K562 (cell line): ENCODE measurements at regions not wholly inside any gene's neighbourhood (a gene's known extent, or its start where the extent isn't known, plus 50 kb on each side); places are given as distances from the start of the nearest gene placed in this dataset.

Experiments
- ATAC-seq: fragments of 200-7000 bp; cut with Tn5 transposase; 3 replicates; pipeline ENCODE4 v1.9.1; 2020; ENCODE audit warnings: moderate library complexity
- BruUV-seq: library from RNA; stranded (reverse); fragments of 400-500 nt; replicated peaks from 2 replicates; lab custom pipeline; 2021; lab: Mats Ljungman, UMichigan
- CTCF ChIA-PET: fragments of 300-600 bp; formaldehyde crosslinking; extraction: SDS; loops from one replicate; lab custom pipeline; 2021; ENCODE audit warnings: low intra/inter-chr PET ratio; lab: Yijun Ruan, JAX
- POLR2A ChIA-PET: fragments of 300-600, 350-650 bp; sonication (Branson Sonifier 250); formaldehyde crosslinking; extraction: SDS; loops from one replicate; lab custom pipeline; 2021; ENCODE audit warnings: antibody characterized with exemption, inconsistent platforms; lab: Yijun Ruan, JAX
- DNase-seq, 4 experiments: peaks; one replicate each; pipeline versions ENCODE4 v3.0.0 to v3.0.0-alpha.2; 2011 to 2018; ENCODE audit warnings: low spot score in 3 of 4, mixed read lengths in 3 of 4; ENCODE audit errors: extremely low read depth in 1 of 4
- FAIRE-seq: peaks from 2 replicates; lab custom pipeline; 2011; peaks lifted over from hg19 to GRCh38; lab: Jason Lieb, UNC
- H2AFZ ChIP-seq: 2 replicates; pipeline ENCODE4 v1.6.0; 2011; ENCODE audit warnings: low read depth, low read length, control low read depth, inconsistent platforms
- H3K27ac ChIP-seq: fragments of 200-600 bp; 3 replicates; pipeline ENCODE4 v1.8.0; 2011; ENCODE audit warnings: low read depth, mild to moderate bottlenecking, control low read depth, inconsistent platforms, low read length, moderate library complexity, mixed read lengths; ENCODE audit errors: extremely low read depth
- H3K27me3 ChIP-seq, 2 experiments: fragments of 300-600 bp in 1 of 2; 2 replicates in 1 of 2; 3 replicates in 1 of 2; pipeline versions ENCODE4 v1.6.0 to v1.8.0; 2011; ENCODE audit warnings: inconsistent platforms in 2 of 2, low read length in 2 of 2, mild to moderate bottlenecking in 1 of 2, mixed read lengths in 1 of 2, moderate library complexity in 1 of 2; ENCODE audit not compliant: control insufficient read depth in 2 of 2, insufficient read depth in 2 of 2
- H3K36me3 ChIP-seq: fragments of 300-600 bp; 3 replicates; pipeline ENCODE4 v1.8.0; 2011; ENCODE audit warnings: mild to moderate bottlenecking, low read length, inconsistent platforms; ENCODE audit not compliant: control insufficient read depth, insufficient read depth
- H3K4me1 ChIP-seq, 2 experiments: fragments of 200-600 bp in 1 of 2; replicated peaks in 1 of 2; 2 replicates in 1 of 2; 3 replicates in 1 of 2; pipeline versions ENCODE4 v1.5.1 to v1.8.0; 2011; ENCODE audit warnings: inconsistent platforms in 2 of 2, low read length in 2 of 2, mild to moderate bottlenecking in 1 of 2, mixed read lengths in 1 of 2, moderate library complexity in 1 of 2; ENCODE audit not compliant: control insufficient read depth in 2 of 2, insufficient read depth in 2 of 2
- H3K4me2 ChIP-seq: 2 replicates; pipeline ENCODE4 v1.6.1; 2011; ENCODE audit warnings: low read length, control low read depth, inconsistent platforms, mixed read lengths; ENCODE audit not compliant: insufficient read depth
- H3K4me3 ChIP-seq: fragments of 200-600 bp; sonication (generic), shearing (Covaris generic); 2 replicates; pipeline ENCODE4 v1.5.1; 2016; ENCODE audit warnings: control low read depth, inconsistent platforms
- H3K79me2 ChIP-seq: fragments of 200-600 bp; 3 replicates; pipeline ENCODE4 v1.8.0; 2011; ENCODE audit warnings: low read length, inconsistent platforms; ENCODE audit not compliant: control insufficient read depth, insufficient read depth
- H3K9ac ChIP-seq, 2 experiments: 2 replicates each; pipeline versions ENCODE4 v1.6.0 to v1.6.1; 2011; ENCODE audit warnings: low read depth in 2 of 2, low read length in 2 of 2, control low read depth in 1 of 2, inconsistent platforms in 1 of 2, mild to moderate bottlenecking in 1 of 2, mixed read lengths in 1 of 2; ENCODE audit not compliant: insufficient read depth in 1 of 2
- H3K9me1 ChIP-seq: one replicate; pipeline ENCODE4 v1.6.0; 2011; ENCODE audit warnings: inconsistent platforms, mild to moderate bottlenecking, low read length, moderate library complexity; ENCODE audit not compliant: control insufficient read depth, insufficient read depth
- H3K9me3 ChIP-seq: replicated peaks from 2 replicates; pipeline ENCODE4 v1.5.1; 2011; ENCODE audit warnings: low read depth, low read length, inconsistent platforms; ENCODE audit not compliant: control insufficient read depth, insufficient read depth
- H4K20me1 ChIP-seq: replicated peaks from 2 replicates; pipeline ENCODE4 v1.6.1; 2011; ENCODE audit warnings: low read length, inconsistent platforms, mixed read lengths; ENCODE audit not compliant: control insufficient read depth, insufficient read depth
- CHD4 ChIP-seq: fragments of 200-600 bp; sonication (generic); IDR thresholded peaks from 3 replicates; pipeline ENCODE4 v1.6.1; 2012; ENCODE audit warnings: low read depth, mild to moderate bottlenecking, mixed read lengths, low read length, inconsistent platforms; ENCODE audit not compliant: insufficient read depth, insufficient replicate concordance, poor library complexity, severe bottlenecking
- FOS ChIP-seq: IDR thresholded peaks from 3 replicates; pipeline ENCODE4 v1.6.1; 2011; ENCODE audit not compliant: insufficient read length; ENCODE audit errors: extremely low read depth
- NFE2 ChIP-seq: IDR thresholded peaks from 2 replicates; pipeline ENCODE4 v1.6.1; 2014; ENCODE audit warnings: antibody characterized with exemption, low read depth
- NFIC ChIP-seq: fragments of 450-650 bp; IDR thresholded peaks from 2 replicates; pipeline ENCODE4 v1.6.1; 2017; ENCODE audit warnings: mild to moderate bottlenecking, inconsistent platforms
- PRMT5 ChIP-seq: sonication (generic); formaldehyde crosslinking; IDR thresholded peaks from 2 replicates; pipeline ENCODE4 v1.5.0; 2020; ENCODE audit warnings: missing genetic modification reagents
- RFX5 ChIP-seq: IDR thresholded peaks from 2 replicates; pipeline ENCODE4 v1.6.1; 2011; ENCODE audit warnings: low read depth, mild to moderate bottlenecking, improper control_type of control experiment, low read length
- SRSF3 ChIP-seq: fragments of 200-400 bp; formaldehyde crosslinking; IDR thresholded peaks from 2 replicates; pipeline ENCODE4 v1.6.1; 2016; ENCODE audit warnings: mild to moderate bottlenecking, low read length, moderate library complexity; ENCODE audit not compliant: insufficient read depth
- SRSF9 ChIP-seq: fragments of 200-400 bp; formaldehyde crosslinking; IDR thresholded peaks from 2 replicates; pipeline ENCODE4 v1.6.1; 2017; ENCODE audit warnings: low read depth, low read length, borderline replicate concordance
- STAG1 ChIP-seq: sonication (generic); formaldehyde crosslinking; IDR thresholded peaks from 2 replicates; pipeline ENCODE4 v1.5.0; 2020; ENCODE audit warnings: missing genetic modification reagents, borderline replicate concordance
- TAL1 ChIP-seq: fragments of 450-650 bp; IDR thresholded peaks from 2 replicates; pipeline ENCODE4 v1.6.1; 2016; ENCODE audit warnings: mild to moderate bottlenecking
- ZKSCAN1 ChIP-seq: fragments of 150-350 bp; IDR thresholded peaks from 2 replicates; pipeline ENCODE4 v1.6.1; 2016; ENCODE audit warnings: low read depth, low read length
- ZNF184 ChIP-seq: sonication (generic); formaldehyde crosslinking; IDR thresholded peaks from 2 replicates; pipeline ENCODE4 v1.5.0; 2020; ENCODE audit warnings: missing genetic modification reagents
- whole genome bisulfite sequencing: fragments of 100-300 bp; shearing (Covaris generic); methylation state at CpG from one replicate; pipeline ENCODE4 v1.1.6; 2016; ENCODE audit warnings: low coverage, mixed read lengths; ENCODE audit not compliant: insufficient coverage; ENCODE audit errors: missing lambda C conversion rate; 5-methylcytosine and 5-hydroxymethylcytosine counted together
- in situ Hi-C: fragments of 300-500 bp; cut with MboI; formaldehyde crosslinking; loops from 4 replicates; pipeline ENCODE4 v1.15.0; 2018; ENCODE audit warnings: inconsistent platforms, mixed read lengths
- intact Hi-C: fragments of 100-400 bp; cut with micrococcal nuclease; formaldehyde crosslinking; loops from 2 replicates; pipeline ENCODE4 v1.14.2; 2022
- TF ChIP-seq, protein P1 (sequence below), 2 experiments: IDR thresholded peaks; 2 replicates each; pipeline ENCODE4 v1.6.1; 2011; ENCODE audit warnings: borderline replicate concordance in 1 of 2, control low read depth in 1 of 2, low read depth in 1 of 2, low read length in 1 of 2, mild to moderate bottlenecking in 1 of 2, mixed read lengths in 1 of 2, moderate library complexity in 1 of 2; ENCODE audit not compliant: insufficient read depth in 1 of 2, insufficient read length in 1 of 2, poor library complexity in 1 of 2, severe bottlenecking in 1 of 2; ENCODE audit errors: extremely low read depth in 1 of 2

GRCh38 chr17:34728771-34729310, 149.5 kb downstream of the TMEM132E start (continued):
- TF ChIP-seq TAL1 (no peak), FOS (no peak), STAG1 (no peak), RFX5 (no peak), CHD4 (no peak), NFIC (no peak)
- TF ChIP-seq, protein P1, sequence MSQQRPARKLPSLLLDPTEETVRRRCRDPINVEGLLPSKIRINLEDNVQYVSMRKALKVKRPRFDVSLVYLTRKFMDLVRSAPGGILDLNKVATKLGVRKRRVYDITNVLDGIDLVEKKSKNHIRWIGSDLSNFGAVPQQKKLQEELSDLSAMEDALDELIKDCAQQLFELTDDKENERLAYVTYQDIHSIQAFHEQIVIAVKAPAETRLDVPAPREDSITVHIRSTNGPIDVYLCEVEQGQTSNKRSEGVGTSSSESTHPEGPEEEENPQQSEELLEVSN (IDR thresholded peaks at IDR 0.05; ENCODE audit: borderline replicate concordance in 1 of 2, extremely low read depth in 1 of 2, insufficient read depth in 1 of 2, insufficient read length in 1 of 2, low read depth in 1 of 2, low read length in 1 of 2, poor library complexity in 1 of 2, severe bottlenecking in 1 of 2): no peak

DNA sequence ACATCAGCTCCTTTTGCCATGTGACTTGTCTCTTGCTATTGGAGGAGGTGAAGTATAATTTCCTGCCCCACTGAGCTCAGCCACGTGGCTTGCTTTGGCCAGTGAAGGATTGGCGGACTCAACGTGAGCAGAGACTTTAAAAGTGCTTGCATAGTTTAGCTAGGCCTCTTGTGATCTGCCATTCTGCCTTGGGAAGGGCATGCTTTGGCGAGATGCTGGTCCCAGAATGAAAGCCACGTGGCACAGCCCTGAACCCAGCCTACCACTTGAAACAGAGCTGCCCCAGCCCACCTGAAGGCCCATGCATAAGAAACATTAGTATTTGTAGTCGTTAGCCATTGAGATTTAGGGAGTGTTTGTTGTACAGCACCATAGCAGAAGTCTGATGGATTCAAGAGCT, 148.2 kb downstream of the TMEM132E start:
- H3K4me2 ChIP-seq: no peak overlapping the region
- H3K9me3 ChIP-seq: no peaks in the 10 kb centered on the region
- no peak overlapping the region for H3K27ac ChIP-seq
- H4K20me1 ChIP-seq: no peaks in the 10 kb centered on the region; the same call in none of the 2 replicates
- no peak overlapping the region for H2AFZ ChIP-seq
- H3K27me3 ChIP-seq: peaks cover 0 to 19% of the 10 kb centered on the region in 2 experiments; a peak in 2 of 5 replicates
- CTCF ChIA-PET: no interaction called here
- in situ Hi-C loops (no loop called here), intact Hi-C loops (no loop called here)
- no peak for TF ChIP-seq PRMT5 (CRISPR knock-in tag)
- TF ChIP-seq ZNF184 (CRISPR knock-in tag): no peak
- no peak for TF ChIP-seq SRSF3
- no peak for TF ChIP-seq SRSF9
- TF ChIP-seq NFE2: no peak
- TF ChIP-seq ZKSCAN1: no peak
- FAIRE-seq (no peak), ATAC-seq (no peak), DNase-seq (no peak)
- H3K36me3 ChIP-seq: no peaks in the 10 kb centered on the region
- H3K4me3 ChIP-seq: no peak overlapping the region
- BruUV-seq: no TSS peak
- POLR2A ChIA-PET: no interaction called here
- no peaks in the 10 kb centered on the region for H3K9me1 ChIP-seq
- WGBS: 0% methylated on average over 6 of the region's 6 CpGs
- H3K9ac ChIP-seq: no peak overlapping the region
- H3K79me2 ChIP-seq: no peaks in the 10 kb centered on the region
- H3K4me1 ChIP-seq: no peaks in the 10 kb centered on the region
